ENCODE measurements at regions not wholly inside any gene's neighbourhood (a gene's known extent, or its start where the extent isn't known, plus 50 kb on each side); places are given as distances from the start of the nearest gene placed in this dataset.

GRCh38 chrX:20680998-20681397, 414.3 kb upstream of the RPS6KA3 start:
- TF ChIP-seq CTCF (IDR thresholded peaks at IDR 0.05), result no peak
- TF ChIP-seq POLR2A (IDR thresholded peaks at IDR 0.05), result no peak
